ENCODE measurements at regions not wholly inside any gene's neighbourhood (a gene's known extent, or its start where the extent isn't known, plus 50 kb on each side); places are given as distances from the start of the nearest gene placed in this dataset.

GRCh38 chr12:58711974-58712373 is 208.3 kb downstream of the LRIG3 start:
- TF ChIP-seq, protein P1, sequence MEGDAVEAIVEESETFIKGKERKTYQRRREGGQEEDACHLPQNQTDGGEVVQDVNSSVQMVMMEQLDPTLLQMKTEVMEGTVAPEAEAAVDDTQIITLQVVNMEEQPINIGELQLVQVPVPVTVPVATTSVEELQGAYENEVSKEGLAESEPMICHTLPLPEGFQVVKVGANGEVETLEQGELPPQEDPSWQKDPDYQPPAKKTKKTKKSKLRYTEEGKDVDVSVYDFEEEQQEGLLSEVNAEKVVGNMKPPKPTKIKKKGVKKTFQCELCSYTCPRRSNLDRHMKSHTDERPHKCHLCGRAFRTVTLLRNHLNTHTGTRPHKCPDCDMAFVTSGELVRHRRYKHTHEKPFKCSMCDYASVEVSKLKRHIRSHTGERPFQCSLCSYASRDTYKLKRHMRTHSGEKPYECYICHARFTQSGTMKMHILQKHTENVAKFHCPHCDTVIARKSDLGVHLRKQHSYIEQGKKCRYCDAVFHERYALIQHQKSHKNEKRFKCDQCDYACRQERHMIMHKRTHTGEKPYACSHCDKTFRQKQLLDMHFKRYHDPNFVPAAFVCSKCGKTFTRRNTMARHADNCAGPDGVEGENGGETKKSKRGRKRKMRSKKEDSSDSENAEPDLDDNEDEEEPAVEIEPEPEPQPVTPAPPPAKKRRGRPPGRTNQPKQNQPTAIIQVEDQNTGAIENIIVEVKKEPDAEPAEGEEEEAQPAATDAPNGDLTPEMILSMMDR (IDR thresholded peaks at IDR 0.05), result no peak
- no peak for TF ChIP-seq POLR2AphosphoS5 (IDR thresholded peaks at IDR 0.05)

Data from gastroesophageal sphincter (tissue), 3 donors.